ENCODE measurements at regions not wholly inside any gene's neighbourhood (a gene's known extent, or its start where the extent isn't known, plus 50 kb on each side); places are given as distances from the start of the nearest gene placed in this dataset.

DNA sequence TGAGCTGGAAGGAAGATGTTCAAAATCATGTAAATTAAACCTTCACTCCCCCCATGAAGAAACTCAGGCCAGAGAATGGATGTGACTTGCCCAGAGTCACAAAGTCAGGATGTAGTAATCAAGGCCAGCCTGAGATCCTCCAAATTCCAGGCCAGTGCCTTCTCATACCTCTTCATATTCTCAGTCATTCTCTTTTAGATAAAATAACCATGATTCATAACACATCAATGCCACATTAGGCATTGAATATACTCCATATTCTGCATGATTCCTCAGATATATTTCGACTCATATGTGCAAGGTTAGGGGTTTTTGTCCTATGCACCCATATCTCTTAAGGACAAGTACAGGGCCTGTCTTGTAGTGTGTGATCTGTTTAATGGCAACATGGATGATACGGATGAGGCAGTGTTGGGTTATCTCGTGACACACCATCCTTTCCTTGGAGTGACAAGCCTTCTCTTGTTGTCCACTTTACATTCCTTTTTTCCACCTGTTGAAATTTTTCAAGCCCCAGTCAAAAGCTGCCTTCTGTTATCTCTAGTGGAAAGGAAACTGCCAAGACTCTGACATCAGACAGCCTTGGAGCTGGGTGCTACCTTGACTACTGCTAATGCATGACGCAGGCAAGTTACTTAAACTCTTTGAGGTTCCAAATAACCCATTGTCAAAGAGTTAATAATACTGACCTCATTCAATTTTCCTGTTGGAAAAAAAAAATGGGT, 227.5 kb upstream of the NR4A3 start:
- DNase-seq: no peak

DNA sequence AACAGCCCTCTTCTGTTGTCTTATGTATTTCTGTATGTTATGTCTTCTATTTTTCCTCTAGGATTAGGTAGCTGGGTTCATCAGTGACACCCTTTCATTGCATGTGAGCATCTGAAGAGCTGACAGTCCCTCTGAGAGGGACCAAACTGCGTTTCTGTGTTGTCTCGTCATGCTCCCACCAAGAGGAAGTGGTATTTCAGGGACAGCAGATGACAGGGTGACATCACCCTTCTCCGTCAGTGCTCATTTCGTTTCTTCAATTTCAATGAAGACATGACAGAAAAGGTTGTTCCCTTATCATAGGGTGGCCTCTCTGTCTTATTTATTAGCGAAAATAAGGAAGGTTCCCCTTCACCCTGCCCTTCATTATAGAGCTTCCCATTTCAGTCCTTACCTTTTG, 225.9 kb upstream of the NR4A3 start:
- DNase-seq: no peak

GRCh38 chr9:99601571-99602111, 220.0 kb upstream of the NR4A3 start:
- no peak for DNase-seq

DNA sequence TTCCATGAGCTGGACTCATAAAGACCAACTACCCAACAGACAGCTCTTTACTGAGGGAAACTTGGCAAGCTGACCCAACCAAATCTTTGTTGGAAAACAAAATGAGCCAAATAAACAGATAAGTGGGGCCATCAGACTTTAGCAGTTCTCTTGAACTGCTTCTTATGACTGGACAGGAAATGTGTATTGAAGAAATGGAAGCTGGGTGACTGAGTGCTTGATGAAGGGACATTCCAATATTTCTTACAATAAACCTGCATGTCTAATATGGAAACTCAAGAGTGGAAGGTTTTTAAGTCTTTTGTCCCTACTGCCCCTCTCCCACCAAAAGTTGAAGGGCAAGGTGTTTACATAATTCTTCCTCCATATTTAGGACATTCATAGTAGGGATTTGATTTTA, 218.8 kb upstream of the NR4A3 start:
- DNase-seq: no peak

DNA sequence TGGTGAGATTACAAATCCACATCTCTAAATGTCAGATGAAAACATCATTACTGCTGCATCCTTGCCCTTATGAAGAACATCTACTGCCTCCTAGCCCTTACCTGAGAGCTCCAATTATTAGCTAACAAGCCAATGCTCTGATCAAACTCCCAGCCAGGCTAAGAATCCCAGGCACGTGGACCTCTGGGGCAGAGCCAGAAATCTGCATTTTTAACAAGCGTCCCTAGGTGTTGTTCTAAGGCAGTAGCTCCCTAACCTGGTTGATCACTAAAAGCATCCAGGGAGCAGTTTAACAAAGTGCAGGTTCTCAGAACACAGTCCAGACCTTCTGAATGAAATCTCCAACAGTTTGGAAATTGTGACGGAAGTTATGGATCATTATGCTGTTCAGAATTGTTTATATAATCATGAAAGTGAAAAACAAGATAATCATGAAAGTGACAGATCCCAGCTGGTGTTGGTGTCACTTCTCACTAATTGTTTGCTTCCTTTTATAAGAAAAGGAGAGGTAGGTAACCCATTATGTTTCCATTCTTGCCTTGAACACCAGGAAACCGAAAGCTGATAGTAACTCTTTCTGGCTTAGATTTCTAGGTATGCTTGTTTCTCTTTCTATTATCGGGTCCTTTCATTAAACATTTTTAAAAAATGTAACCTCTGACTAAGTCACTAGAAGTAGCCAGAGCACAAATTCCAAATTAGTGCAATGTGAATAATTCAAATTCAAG, 216.5 kb upstream of the NR4A3 start:
- no peak for DNase-seq

DNA sequence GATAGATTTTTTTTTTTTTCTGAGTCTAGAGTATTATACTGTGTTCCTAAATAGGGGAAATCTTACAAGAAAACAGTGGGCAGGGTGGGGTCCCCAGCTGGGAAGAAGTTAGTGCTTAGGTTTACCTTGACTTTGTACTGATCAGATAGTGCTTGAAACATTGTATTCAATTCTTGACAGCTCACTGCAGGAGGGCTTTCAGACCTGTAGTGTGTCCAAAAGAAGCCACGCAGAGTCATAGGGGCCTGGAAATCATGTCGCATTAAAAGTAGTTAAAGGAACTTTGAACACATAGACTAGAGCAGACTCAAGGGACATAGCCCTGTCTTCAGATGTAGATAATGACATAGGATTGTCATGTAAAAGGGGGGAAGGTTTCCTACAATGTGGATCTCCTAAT, 215.4 kb upstream of the NR4A3 start:
- DNase-seq: no peak

- no peak for DNase-seq
These were observed 214.7 kb upstream of the NR4A3 start for GRCh38 chr9:99606957-99607356.

GRCh38 chr9:99607842-99608448, 213.7 kb upstream of the NR4A3 start:
- no peak for DNase-seq

GRCh38 chr9:99614341-99614740, 207.3 kb upstream of the NR4A3 start:
- DNase-seq: no peak

- no peak for DNase-seq
These were observed 200.6 kb upstream of the NR4A3 start for GRCh38 chr9:99621040-99621439.

DNA sequence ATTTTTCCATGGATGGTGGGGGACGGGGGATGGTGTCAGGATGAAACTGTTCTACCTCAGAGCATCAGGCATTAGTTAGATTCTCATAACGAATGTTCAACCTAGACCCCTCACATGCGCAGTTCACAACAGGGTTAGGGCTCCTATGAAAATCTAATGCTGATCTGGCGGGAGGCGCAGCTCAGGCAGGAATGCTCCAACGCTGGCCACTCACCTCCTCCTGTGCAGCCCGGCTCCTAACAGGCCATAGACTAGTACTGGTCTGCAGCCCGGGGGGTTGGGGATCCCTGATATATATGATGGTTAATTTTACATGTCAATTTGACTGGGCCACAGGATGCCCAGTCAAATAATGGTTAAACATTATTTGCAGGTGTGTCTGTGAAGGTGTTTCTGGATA, 199.0 kb upstream of the NR4A3 start:
- DNase-seq: no peak

DNA sequence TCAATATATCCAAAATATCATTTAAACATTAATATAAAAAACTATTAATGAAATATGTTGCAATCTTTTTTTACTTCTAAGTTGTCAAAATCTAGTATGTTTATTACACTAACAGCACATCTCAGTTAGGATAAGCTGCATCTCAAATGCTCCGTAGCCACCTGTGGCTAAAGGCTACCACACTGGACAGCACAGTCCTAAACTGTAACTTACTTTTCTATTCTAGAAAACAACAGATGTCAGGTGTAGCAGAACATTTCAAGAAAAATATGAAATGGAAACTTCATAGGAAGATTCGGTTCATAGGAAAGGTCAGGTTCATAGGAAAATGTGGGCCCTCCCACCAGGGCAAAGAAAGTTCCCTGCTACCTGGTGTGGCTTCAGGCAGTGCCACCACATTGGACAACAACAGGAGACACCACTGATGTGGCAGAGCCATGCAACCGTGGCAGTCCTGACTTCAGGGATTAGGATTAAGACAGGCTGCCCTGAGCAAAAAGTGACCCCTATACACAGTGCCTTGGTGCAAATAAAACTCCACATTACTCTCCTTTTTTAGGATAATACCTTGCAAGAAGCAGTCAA, 197.8 kb upstream of the NR4A3 start:
- no peak for DNase-seq

DNA sequence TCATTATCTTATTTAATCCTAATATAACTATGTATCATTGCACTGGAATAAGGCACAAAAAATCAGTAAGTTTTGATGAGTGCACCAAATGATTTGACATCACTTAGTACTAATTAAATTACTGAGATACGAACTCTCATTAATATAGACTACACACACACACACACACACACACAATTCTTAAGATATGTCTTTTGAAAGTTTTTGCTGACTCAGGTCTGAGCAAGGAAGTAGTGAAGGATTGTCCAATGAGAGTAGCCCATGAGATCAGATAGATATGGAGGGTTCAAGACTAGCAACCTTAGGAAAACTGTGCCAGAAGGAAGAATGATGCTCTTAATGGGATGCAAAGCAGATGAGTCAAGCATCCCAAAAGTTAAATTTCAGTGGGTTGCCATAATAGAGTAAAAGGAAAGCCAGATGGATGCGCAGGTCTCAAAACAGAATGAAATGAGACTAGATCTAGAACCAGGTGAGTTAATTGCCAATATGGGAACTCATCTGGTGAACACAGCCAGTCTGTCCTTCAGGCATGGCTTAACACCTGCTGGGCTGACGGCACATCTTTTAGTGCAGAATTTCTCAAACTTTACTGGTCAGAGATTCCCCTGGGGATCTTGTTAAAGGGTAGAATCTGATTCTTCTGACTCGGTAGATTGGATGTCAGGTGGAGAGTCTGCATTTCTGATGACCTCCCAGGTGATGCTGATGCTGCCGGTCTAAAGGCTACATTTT, 197.0 kb upstream of the NR4A3 start:
- no peak for DNase-seq

GRCh38 chr9:99626426-99626825, 195.3 kb upstream of the NR4A3 start:
- no peak for DNase-seq

DNA sequence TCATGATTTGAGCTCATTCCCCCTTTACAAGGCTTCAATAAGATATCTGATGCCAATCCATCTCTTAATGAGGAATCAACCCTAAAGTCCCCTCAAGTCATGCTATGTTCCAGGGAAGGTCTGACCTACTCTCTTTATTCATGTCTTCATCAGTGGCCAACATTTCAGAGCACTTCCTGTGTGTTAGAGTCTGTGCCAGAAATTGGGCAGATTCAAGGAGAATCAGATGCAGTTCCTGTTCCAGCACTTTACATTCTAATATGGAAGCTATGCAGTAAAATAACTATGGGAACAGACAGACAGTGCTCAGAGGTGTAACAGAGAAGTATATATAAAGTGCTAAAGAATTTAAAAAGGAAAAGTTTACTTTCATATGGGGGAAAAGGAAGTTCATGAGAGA, 193.4 kb upstream of the NR4A3 start:
- no peak for DNase-seq

GRCh38 chr9:99628849-99629620, 192.7 kb upstream of the NR4A3 start:
- no peak for DNase-seq

DNA sequence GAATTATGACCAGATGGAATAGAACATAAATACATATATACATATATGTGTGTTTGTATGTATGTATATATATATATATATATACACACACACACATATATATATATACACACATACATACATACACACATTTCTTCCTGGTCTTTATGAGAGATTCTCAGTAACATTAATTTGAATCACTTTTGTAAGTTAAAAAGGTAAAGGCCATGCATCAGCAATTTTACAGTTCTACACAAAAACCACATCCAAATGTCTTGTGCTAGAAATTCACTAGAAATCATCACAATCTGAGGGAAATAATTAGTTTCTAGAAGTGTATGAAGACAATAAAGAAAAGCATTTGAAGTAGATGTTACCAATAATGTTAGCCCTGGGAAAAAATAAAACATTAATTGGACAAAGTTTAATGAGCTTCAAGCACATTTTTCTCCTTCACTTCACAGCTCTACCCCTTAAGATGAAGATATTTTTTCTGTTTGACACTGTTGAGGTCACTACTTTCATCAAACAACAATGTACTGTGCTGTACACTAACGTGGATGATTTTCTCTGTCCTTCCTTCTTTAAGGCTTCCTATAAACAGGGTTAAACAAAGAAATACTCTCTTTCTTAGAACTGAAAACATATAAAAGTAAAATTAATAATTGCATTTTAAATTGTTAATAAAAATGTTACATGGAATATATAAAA, 189.2 kb upstream of the NR4A3 start:
- DNase-seq: no peak

GRCh38 chr9:99633265-99633664, 188.4 kb upstream of the NR4A3 start:
- DNase-seq: no peak

DNA sequence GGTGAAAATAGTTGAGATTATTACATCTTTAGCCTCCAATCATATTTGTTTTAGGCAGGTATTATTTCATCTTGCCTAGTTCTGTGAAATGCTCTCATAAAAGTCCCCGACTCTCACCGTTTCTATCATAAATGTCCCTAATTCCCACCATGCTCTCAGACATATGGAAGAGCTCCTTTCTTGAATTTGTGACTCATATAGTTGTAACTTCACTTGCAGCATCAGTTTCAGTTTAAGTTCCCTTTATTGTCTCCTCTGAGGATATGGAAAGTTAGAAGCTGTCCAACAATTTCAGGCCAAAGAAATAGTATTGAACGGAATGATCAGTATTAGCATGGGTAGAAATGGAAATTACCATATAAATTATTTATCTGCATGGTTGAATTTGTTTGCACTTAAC, 187.5 kb upstream of the NR4A3 start:
- DNase-seq: no peak

GRCh38 chr9:99635032-99635431, 186.7 kb upstream of the NR4A3 start:
- DNase-seq: no peak

DNA sequence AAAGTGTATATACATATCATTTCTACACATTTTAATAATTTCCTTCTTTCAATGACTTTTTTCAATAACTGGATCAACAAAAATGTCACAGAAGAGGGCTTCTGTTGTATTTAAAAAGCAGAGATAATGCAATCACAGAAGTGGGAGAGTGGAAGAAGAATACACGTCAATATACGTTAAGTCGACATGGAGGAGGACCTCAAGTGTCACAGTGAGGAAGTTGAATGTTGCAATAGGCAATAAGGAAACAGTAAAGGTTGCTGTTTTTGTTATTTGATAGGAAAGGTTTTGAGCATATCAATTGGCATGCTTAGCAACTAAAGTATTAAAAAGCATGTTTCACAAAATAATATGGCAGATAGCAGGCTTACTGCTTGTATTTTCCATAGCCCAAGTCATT, 184.0 kb upstream of the NR4A3 start:
- DNase-seq: no peak

GRCh38 chr9:99638971-99639370, 182.7 kb upstream of the NR4A3 start:
- no peak for DNase-seq
